ENCODE measurements at regions not wholly inside any gene's neighbourhood (a gene's known extent, or its start where the extent isn't known, plus 50 kb on each side); places are given as distances from the start of the nearest gene placed in this dataset.
"Not testable (repeated sequence)": the region's sequence is repeated elsewhere in the genome, so short reads cannot be mapped to it uniquely, and the experiment has no call there.

GRCh38 chr4:22598113-22599047 lies 82.5 kb upstream of the ADGRA3 start:
- BruUV-seq (replicated peaks); H3K4me1 ChIP-seq (ENCODE audit: control insufficient read depth, insufficient read depth, low read length); H3K27me3 ChIP-seq (replicated peaks in 1 of 2; ENCODE audit: control insufficient read depth in 2 of 2, insufficient read depth in 2 of 2, low read length in 1 of 2); H3K27ac ChIP-seq (ENCODE audit: control insufficient read depth, insufficient read depth); FAIRE-seq; in situ Hi-C loops (cut with MboI); H3K9ac ChIP-seq (ENCODE audit: control insufficient read depth, insufficient read depth, low read length); H3K36me3 ChIP-seq (ENCODE audit: control insufficient read depth in 2 of 2, insufficient read depth in 2 of 2, low read length in 1 of 2); H3K9me3 ChIP-seq (replicated peaks; ENCODE audit: control insufficient read depth, insufficient read depth, low read length); CTCF ChIA-PET; H3K4me2 ChIP-seq (ENCODE audit: control insufficient read depth, insufficient read depth); H4K20me1 ChIP-seq (ENCODE audit: control insufficient read depth, insufficient read depth); DNase-seq (ENCODE audit: low read depth, low spot score); H2AFZ ChIP-seq (ENCODE audit: control insufficient read depth, low read depth, low read length); H3K4me3 ChIP-seq; H3K79me2 ChIP-seq (ENCODE audit: control insufficient read depth, insufficient read depth, low read length): not testable (repeated sequence)
- ATAC-seq = peak; percentile 2
- intact Hi-C loops (cut with micrococcal nuclease; ENCODE audit: unreplicated experiment) = loop anchor here (5.0 kb wide), 3 partner anchors 81 to 116 kb away; partner anchors contain the start of gene ADGRA3
- WGBS (ENCODE audit: insufficient coverage, insufficient replicate concordance, low lambda C conversion rate, missing lambda C conversion rate) = 12% methylated on average over 8 of the region's 8 CpGs
- ChIA-PET POLR2A (interaction anchor here (0.7 kb wide), 1 partner anchor 85 kb away, joined by 3 read pairs; no protein-coding TSS in a partner anchor), SMC1A (ENCODE audit: uncharacterized antibody, unreplicated experiment) (interaction anchor here (0.7 to 1.3 kb wide), 5 partner anchors 91 to 157 kb away, joined by 3 to 4 read pairs (median 4); no protein-coding TSS in a partner anchor), RAD21 (ENCODE audit: unreplicated experiment) (interaction anchor here (1.4 kb wide), 1 partner anchor 91 kb away, joined by 7 read pairs; no protein-coding TSS in a partner anchor)
- peak; percentile 99 for TF ChIP-seq ZNF592 (IDR thresholded peaks at IDR 0.05)
- TF ChIP-seq ZNF687 (IDR thresholded peaks at IDR 0.05) = peak; percentile 98
- TF ChIP-seq HDGF (IDR thresholded peaks at IDR 0.05) = peak; percentile 56; the same call in 1 of the 2 replicates
- TF ChIP-seq ZBTB4 (CRISPR knock-in tag; IDR thresholded peaks at IDR 0.05) = peak; percentile 74; the same call in 1 of the 2 replicates

All from GM12878 (cell line).